PC-9 (cell line): ENCODE measurements at regions not wholly inside any gene's neighbourhood (a gene's known extent, or its start where the extent isn't known, plus 50 kb on each side); places are given as distances from the start of the nearest gene placed in this dataset.

Source experiments
- BruUV-seq: library from RNA; stranded (reverse); fragments of 400-500 nt; replicated peaks from 2 replicates; lab custom pipeline; 2021; lab: Mats Ljungman, UMichigan
- CTCF ChIA-PET: fragments of 300-600 bp; sonication (Branson Sonifier 250); formaldehyde crosslinking; loops from one replicate; lab custom pipeline; 2022; ENCODE audit warnings: antibody characterized with exemption; lab: Charles Lee
- POLR2A ChIA-PET: fragments of 300-600 bp; sonication (Branson Sonifier 250); formaldehyde crosslinking; loops from one replicate; lab custom pipeline; 2022; ENCODE audit warnings: antibody characterized with exemption; ENCODE audit not compliant: unreplicated experiment; lab: Charles Lee
- DNase-seq, 2 experiments: peaks; one replicate each; pipeline versions ENCODE4 v3.0.0 to v3.0.0-alpha.2; 2015 to 2022; ENCODE audit warnings: mixed read lengths in 1 of 2
- H2AFZ ChIP-seq: fragments of 200-600 bp; sonication (generic); 2 replicates; pipeline ENCODE4 v1.8.1; 2017; ENCODE audit warnings: antibody characterized with exemption
- H3F3A ChIP-seq: fragments of 200-600 bp; sonication (generic); 2 replicates; pipeline ENCODE4 v1.8.1; 2017; ENCODE audit warnings: antibody characterized with exemption, mild to moderate bottlenecking, low read depth; ENCODE audit not compliant: insufficient read depth
- H3K27ac ChIP-seq: fragments of 200-600 bp; sonication (generic); 2 replicates; pipeline ENCODE4 v1.6.1; 2016; ENCODE audit warnings: mixed run types
- H3K27me3 ChIP-seq: fragments of 200-600 bp; sonication (generic); 2 replicates; pipeline ENCODE4 v1.6.1; 2016; ENCODE audit warnings: low read depth, mixed run types; ENCODE audit not compliant: insufficient read depth
- H3K36me3 ChIP-seq: fragments of 200-600 bp; sonication (generic); 2 replicates; pipeline ENCODE4 v1.6.1; 2016; ENCODE audit warnings: low read depth, mixed run types
- H3K4me1 ChIP-seq: fragments of 200-600 bp; sonication (generic); replicated peaks from 2 replicates; pipeline ENCODE4 v1.6.1; 2016; ENCODE audit warnings: mixed run types; ENCODE audit not compliant: insufficient read depth
- H3K4me2 ChIP-seq: fragments of 200-600 bp; sonication (generic); 2 replicates; pipeline ENCODE4 v1.6.1; 2017; ENCODE audit warnings: mixed run types
- H3K4me3 ChIP-seq: fragments of 200-600 bp; sonication (generic); 2 replicates; pipeline ENCODE4 v1.6.1; 2016; ENCODE audit warnings: mixed run types
- H3K79me2 ChIP-seq: fragments of 200-600 bp; sonication (generic); 2 replicates; pipeline ENCODE4 v1.6.1; 2017; ENCODE audit warnings: low read depth, mixed run types
- H3K9me2 ChIP-seq: fragments of 200-600 bp; sonication (generic); 2 replicates; pipeline ENCODE4 v1.8.1; 2017; ENCODE audit warnings: mild to moderate bottlenecking; ENCODE audit not compliant: insufficient read depth
- H3K9me3 ChIP-seq: fragments of 200-600 bp; sonication (generic); 2 replicates; pipeline ENCODE4 v1.8.1; 2016; ENCODE audit warnings: low read depth; ENCODE audit not compliant: insufficient read depth
- H4K20me1 ChIP-seq: fragments of 200-600 bp; sonication (generic); 2 replicates; pipeline ENCODE4 v1.8.1; 2017; ENCODE audit not compliant: insufficient read depth
- EZH2 ChIP-seq: fragments of 200-600 bp; sonication (generic); IDR thresholded peaks from 2 replicates; pipeline ENCODE4 v1.8.0; 2017; ENCODE audit warnings: antibody characterized with exemption, low read depth
- intact Hi-C: fragments of 100-400 bp; cut with micrococcal nuclease; formaldehyde crosslinking; loops from one replicate; pipeline ENCODE4 v1.10.0; 2022; ENCODE audit not compliant: unreplicated experiment
- TF ChIP-seq, protein P1 (sequence below): fragments of 200-600 bp; sonication (generic); conservative IDR thresholded peaks from 2 replicates; pipeline ENCODE4 v1.6.1; 2017; ENCODE audit warnings: mixed run types, antibody characterized with exemption, mild to moderate bottlenecking, moderate library complexity

DNA sequence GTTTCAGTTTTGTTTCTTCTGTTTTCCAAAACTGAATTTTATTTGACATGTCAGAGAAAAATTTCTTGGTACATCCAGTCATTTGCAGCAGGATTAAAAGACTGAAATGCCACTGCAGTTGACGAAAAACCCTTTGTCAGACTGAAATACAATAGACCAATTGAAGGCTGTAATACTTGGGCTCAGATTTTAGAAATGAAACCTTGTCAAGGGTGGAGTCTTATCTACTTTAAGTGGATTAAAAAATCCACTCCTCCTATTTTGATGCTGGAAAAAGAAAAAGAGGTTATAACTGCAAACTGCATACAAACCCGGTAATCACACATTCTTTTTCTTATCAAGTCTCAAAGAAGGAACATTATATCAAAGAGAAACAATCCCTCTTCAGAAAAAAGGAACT, 80.2 kb upstream of the NEUROD1 start:
- Histone ChIP-seq H3K4me3 (no peak overlapping the region), H3K79me2 (no peaks in the 10 kb centered on the region), H3K9me3 (0 out of 2 replicates have a peak, but pooled peaks cover 3% of the 10 kb centered on the region), H3K27ac (no peak overlapping the region), H3K27me3 (no peaks in the 10 kb centered on the region), H3K4me1 (no peaks in the 10 kb centered on the region), H3K36me3 (no peaks in the 10 kb centered on the region), H4K20me1 (no peaks in the 10 kb centered on the region), H3K9me2 (no peaks in the 10 kb centered on the region), H3F3A (no peaks in the 10 kb centered on the region), H2AFZ (no peak overlapping the region), H3K4me2 (no peak overlapping the region)
- DNase-seq = no peak
- POLR2A ChIA-PET = interaction anchor here (0.6 kb wide), 1 partner anchor 1914 kb away, joined by 3 read pairs; no protein-coding TSS in a partner anchor
- intact Hi-C loops = no loop called here
- no TSS peak for BruUV-seq
- CTCF ChIA-PET = no interaction called here
- TF ChIP-seq, protein P1, sequence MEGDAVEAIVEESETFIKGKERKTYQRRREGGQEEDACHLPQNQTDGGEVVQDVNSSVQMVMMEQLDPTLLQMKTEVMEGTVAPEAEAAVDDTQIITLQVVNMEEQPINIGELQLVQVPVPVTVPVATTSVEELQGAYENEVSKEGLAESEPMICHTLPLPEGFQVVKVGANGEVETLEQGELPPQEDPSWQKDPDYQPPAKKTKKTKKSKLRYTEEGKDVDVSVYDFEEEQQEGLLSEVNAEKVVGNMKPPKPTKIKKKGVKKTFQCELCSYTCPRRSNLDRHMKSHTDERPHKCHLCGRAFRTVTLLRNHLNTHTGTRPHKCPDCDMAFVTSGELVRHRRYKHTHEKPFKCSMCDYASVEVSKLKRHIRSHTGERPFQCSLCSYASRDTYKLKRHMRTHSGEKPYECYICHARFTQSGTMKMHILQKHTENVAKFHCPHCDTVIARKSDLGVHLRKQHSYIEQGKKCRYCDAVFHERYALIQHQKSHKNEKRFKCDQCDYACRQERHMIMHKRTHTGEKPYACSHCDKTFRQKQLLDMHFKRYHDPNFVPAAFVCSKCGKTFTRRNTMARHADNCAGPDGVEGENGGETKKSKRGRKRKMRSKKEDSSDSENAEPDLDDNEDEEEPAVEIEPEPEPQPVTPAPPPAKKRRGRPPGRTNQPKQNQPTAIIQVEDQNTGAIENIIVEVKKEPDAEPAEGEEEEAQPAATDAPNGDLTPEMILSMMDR = no peak
- TF ChIP-seq EZH2 = no peak

DNA sequence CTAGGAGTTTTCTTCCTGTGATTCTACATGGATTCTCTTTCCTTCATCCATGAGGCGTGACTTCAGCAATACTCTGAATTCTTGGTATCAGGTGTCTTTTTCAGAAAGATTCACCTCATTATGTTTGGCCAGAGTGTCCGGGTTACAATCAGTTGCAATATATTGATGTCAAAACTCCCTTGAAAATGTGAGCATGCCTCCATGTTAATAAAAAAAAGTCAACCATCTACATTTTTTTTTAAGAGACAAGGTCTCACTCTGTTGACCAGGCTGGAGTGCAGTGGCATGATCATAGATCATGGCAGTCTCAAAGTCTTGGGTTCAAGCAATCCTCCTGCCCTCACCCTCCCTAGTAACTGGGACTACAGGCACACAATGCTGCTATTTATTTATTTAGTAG, 80.9 kb upstream of the NEUROD1 start:
- Histone ChIP-seq H3K4me3 (no peak overlapping the region), H4K20me1 (no peaks in the 10 kb centered on the region), H3K27me3 (no peaks in the 10 kb centered on the region), H3K36me3 (no peaks in the 10 kb centered on the region), H3K4me2 (no peak overlapping the region), H3K9me2 (no peaks in the 10 kb centered on the region), H3K27ac (no peak overlapping the region), H3K4me1 (no peaks in the 10 kb centered on the region), H3K79me2 (no peaks in the 10 kb centered on the region), H3F3A (no peaks in the 10 kb centered on the region), H3K9me3 (0 out of 2 replicates have a peak, but pooled peaks cover 3% of the 10 kb centered on the region), H2AFZ (no peak overlapping the region)
- CTCF ChIA-PET = no interaction called here
- no TSS peak for BruUV-seq
- no peak for TF ChIP-seq EZH2
- TF ChIP-seq, protein P1 = no peak
- intact Hi-C loops = no loop called here
- DNase-seq = no peak
- POLR2A ChIA-PET = no interaction called here

DNA sequence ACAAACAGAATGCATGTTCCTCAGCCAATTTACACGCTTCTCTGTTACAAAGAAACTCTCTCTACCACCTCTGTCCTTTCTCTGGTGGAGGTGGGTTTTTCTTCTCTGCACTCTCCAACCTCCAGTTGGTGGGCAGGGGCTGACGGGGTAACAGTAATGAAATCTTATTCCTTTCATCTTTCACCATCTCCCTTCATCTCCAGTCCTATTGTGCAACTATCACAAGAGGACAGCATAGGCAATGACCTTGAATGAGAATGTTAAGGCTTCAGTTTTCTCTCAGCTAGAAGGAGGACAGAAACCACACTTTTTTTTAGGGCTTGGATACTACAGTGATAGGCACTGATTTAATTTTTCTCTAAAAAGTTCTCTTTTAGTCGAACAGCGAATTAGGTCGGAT, 81.7 kb upstream of the NEUROD1 start:
- TF ChIP-seq, protein P1 = no peak
- TF ChIP-seq EZH2 = no peak
- Histone ChIP-seq H3K27ac (no peak overlapping the region), H3K27me3 (no peaks in the 10 kb centered on the region), H3K4me2 (no peak overlapping the region), H2AFZ (no peak overlapping the region), H3F3A (no peaks in the 10 kb centered on the region), H3K9me3 (0 out of 2 replicates have a peak, but pooled peaks cover 3% of the 10 kb centered on the region), H3K36me3 (no peaks in the 10 kb centered on the region), H3K4me1 (no peaks in the 10 kb centered on the region), H4K20me1 (no peaks in the 10 kb centered on the region), H3K4me3 (no peak overlapping the region), H3K9me2 (no peaks in the 10 kb centered on the region), H3K79me2 (no peaks in the 10 kb centered on the region)
- DNase-seq = no peak
- BruUV-seq = no TSS peak
- intact Hi-C loops = no loop called here
- POLR2A ChIA-PET = no interaction called here
- CTCF ChIA-PET = no interaction called here
